GM12873 (cell line): ENCODE measurements at regions not wholly inside any gene's neighbourhood (a gene's known extent, or its start where the extent isn't known, plus 50 kb on each side); places are given as distances from the start of the nearest gene placed in this dataset.
A peak's percentile ranks its signal among the peaks of the same experiment; 100 is the strongest.

Experiments
- CTCF ChIP-seq: IDR thresholded peaks from 2 replicates; pipeline ENCODE4 v1.5.1; 2012; ENCODE audit warnings: low read depth, mild to moderate bottlenecking, moderate library complexity, low read length, control low read depth; ENCODE audit not compliant: insufficient read depth; ENCODE audit errors: missing control alignments

- no peak for TF ChIP-seq CTCF
Observed at GRCh38 chr3:119091936-119092677, 53.9 kb upstream of the TEX55 start.

GRCh38 chr3:119087799-119088198 lies 53.2 kb upstream of the IGSF11 start:
- no peak for TF ChIP-seq CTCF

GRCh38 chr3:119085070-119085439 lies 50.4 kb upstream of the IGSF11 start:
- TF ChIP-seq CTCF: peak; percentile 28

GRCh38 chr3:119084371-119085069 lies 49.9 kb upstream of the IGSF11 start:
- TF ChIP-seq CTCF: no peak
